ENCODE measurements at regions not wholly inside any gene's neighbourhood (a gene's known extent, or its start where the extent isn't known, plus 50 kb on each side); places are given as distances from the start of the nearest gene placed in this dataset.
"Not testable (repeated sequence)": the region's sequence is repeated elsewhere in the genome, so short reads cannot be mapped to it uniquely, and the experiment has no call there.

DNA sequence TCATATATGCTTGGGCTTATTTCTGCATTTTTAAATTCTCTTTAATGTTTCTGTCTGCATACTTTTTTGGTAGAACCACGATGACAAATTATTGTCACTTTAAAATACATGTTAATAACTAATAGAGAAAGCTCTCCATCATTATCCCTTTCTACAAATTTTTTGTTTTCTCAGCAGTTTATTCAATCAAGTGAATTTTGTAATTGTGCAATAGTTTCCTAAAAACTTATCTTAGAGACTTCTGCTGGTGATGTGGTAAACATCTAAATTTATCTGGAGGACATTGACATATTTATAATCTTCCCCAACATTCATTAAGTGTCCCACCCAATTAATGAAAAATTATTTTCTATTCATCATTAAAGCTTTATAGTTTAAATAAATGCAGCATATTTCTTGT lies 215.3 kb downstream of the MEX3B start:
- DNase-seq (ENCODE audit: insufficient read length) (no peak), FAIRE-seq (no peak)
- no peak for TF ChIP-seq POLR2AphosphoS5 (IDR thresholded peaks at IDR 0.05; ENCODE audit: low read depth, low read length)
- TF ChIP-seq TAF1 (IDR thresholded peaks at IDR 0.05; ENCODE audit: borderline replicate concordance, low read depth, low read length), result no peak
- TF ChIP-seq POLR2A (IDR thresholded peaks at IDR 0.05; ENCODE audit: low read depth, low read length), result no peak

DNA sequence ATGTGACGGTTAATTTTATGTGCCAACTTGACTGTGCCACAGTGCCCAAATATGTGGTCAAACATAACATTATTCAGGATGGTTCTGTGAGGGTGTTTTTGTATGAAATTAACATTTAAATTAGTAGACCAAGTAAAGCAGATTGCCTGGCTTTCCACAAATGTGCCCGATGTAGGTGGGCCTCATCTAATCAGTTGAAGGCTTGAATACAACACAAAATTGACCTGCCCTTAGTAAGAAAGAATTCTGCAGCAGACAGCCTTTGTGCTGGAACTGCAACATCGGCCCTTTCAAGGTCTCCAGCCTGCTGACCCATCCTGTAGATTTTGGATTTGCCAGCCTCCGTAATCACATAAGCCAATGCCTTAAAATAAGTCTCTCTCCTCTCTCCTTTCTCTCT lies 215.9 kb downstream of the MEX3B start:
- FAIRE-seq, result no peak
- TF ChIP-seq TAF1 (IDR thresholded peaks at IDR 0.05; ENCODE audit: borderline replicate concordance, low read depth, low read length) (no peak), POLR2AphosphoS5 (IDR thresholded peaks at IDR 0.05; ENCODE audit: low read depth, low read length) (no peak), POLR2A (IDR thresholded peaks at IDR 0.05; ENCODE audit: low read depth, low read length) (no peak)
- DNase-seq (ENCODE audit: insufficient read length), result no peak

DNA sequence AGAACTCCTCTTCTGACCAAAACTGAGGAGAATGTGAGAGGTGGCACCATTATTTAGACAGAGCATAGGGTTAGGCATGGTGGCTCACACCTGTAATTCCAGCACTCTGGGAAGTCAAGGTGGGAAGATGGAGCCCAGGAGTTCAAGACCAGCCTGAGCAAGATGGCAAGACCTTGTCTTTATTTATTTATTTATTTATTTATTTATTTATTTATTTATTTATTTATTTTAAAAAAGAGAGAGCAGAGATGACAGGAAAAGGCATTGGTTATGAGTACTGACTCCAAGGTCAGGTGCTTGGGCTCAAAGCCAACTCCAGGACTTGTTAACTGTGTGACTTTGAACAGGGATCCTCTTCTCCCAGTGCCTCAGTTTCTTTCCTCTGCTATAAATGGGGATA lies 217.7 kb downstream of the MEX3B start:
- TF ChIP-seq POLR2AphosphoS5 (IDR thresholded peaks at IDR 0.05; ENCODE audit: low read depth, low read length) (no peak), TAF1 (IDR thresholded peaks at IDR 0.05; ENCODE audit: borderline replicate concordance, low read depth, low read length) (no peak), POLR2A (IDR thresholded peaks at IDR 0.05; ENCODE audit: low read depth, low read length) (no peak)
- DNase-seq (ENCODE audit: insufficient read length), result no peak
- no peak for FAIRE-seq

DNA sequence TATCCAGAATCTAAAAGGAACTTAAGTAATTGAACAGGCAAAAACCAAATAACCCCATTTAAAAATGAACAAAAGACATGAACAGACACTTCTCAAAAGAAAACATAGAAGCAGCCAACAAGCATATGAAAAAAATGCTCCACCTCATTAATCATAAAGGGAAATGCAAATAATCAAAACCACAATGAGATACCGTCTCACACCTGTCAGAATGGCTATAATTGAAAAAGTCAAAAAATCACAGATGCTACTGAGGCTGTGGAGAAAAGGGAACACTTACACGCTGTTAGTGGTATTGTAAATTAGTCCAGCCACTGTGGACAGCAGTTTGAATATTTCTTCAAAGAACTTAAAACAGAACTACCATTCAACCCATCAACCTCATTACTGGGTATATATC lies 220.7 kb downstream of the MEX3B start:
- no peak for DNase-seq (ENCODE audit: insufficient read length)
- TF ChIP-seq TAF1 (IDR thresholded peaks at IDR 0.05; ENCODE audit: borderline replicate concordance, low read depth, low read length) (no peak), POLR2A (IDR thresholded peaks at IDR 0.05; ENCODE audit: low read depth, low read length) (no peak), POLR2AphosphoS5 (IDR thresholded peaks at IDR 0.05; ENCODE audit: low read depth, low read length) (no peak)
- no peak for FAIRE-seq

DNA sequence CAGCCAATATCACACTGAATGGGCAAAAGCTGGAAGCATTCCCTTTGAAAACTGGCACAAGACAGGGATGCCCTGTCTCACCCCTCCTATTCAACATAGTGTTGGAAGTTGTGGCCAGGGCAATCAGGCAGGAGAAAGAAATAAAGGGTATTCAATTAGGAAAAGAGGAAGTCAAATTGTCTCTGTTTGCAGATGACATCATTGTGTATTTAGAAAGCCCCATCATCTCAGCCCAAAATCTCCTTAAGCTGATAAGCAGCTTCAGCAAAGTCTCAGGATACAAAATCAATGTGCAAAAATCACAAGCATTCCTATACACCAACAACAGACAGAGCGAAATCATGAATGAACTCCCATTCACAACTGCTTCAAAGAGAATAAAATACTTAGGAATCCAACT lies 223.2 kb downstream of the MEX3B start:
- not testable (repeated sequence) for DNase-seq (ENCODE audit: insufficient read length)

DNA sequence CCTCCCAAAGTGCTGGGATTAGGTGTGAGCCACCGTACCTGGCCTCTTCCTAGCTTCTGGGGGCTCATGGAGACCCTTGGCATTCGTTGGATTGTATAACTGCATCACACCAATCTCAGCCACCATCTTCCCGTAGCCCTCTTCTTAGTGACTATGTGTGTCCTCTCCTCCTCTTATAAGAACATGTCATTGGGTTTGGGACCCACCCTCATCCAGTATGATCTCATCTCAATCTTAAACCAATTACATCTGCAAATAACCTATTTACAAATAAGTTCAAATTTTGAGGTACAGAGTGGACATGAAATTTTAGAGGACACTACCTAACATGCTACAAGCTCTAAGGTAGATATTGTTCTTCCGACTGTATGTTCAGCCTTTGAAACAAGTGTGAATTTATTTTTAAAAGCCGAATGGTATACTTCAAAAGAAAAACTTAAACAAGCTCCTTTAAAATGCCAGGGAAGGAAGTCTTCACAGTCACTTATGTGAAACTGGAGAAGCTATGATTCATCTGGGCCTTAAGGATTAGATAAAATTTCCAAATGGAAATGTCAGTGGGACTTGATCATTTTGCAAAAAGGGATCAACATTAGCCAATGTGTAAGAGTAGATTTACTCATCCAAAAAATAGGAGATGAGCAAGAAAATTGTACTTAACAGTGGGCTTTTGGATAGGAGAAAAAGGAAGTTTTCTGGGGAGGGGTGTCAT lies 225.7 kb downstream of the MEX3B start:
- FAIRE-seq (no peak), DNase-seq (ENCODE audit: insufficient read length) (no peak)
- TF ChIP-seq POLR2A (IDR thresholded peaks at IDR 0.05; ENCODE audit: low read depth, low read length), result no peak
- no peak for TF ChIP-seq POLR2AphosphoS5 (IDR thresholded peaks at IDR 0.05; ENCODE audit: low read depth, low read length)
- TF ChIP-seq TAF1 (IDR thresholded peaks at IDR 0.05; ENCODE audit: borderline replicate concordance, low read depth, low read length), result no peak

More for the DNA sequence above, 223.2 kb downstream of the MEX3B start:
- not testable (repeated sequence) for FAIRE-seq

DNA sequence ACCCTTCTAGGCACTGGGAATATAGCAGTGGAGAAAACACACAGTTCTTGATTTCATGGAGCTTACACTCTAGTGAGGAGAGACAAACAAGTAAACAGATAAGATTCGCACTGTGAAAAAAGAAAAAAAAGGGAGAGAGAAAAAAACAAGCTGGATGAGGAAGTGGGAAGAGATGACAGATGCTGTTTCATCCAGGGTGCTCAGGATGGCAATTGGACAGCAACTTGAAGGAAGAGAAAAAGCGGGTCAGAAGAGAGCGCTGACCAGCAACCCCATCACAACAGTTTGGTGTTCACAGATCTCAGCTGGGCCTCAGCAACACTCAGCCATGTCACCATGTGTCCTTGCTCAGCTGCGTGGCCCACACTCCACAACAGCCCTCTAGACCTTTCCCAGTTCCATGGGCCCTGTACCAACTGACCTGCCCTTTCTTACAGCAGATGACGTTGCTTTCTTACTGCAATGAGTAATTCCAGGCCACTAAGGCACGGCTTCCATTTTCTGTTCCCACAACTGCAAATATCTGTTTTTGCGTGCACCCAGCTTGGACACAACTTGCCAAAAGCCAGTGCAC lies 230.8 kb downstream of the MEX3B start:
- DNase-seq (ENCODE audit: insufficient read length), result no peak
- no peak for TF ChIP-seq POLR2AphosphoS5 (IDR thresholded peaks at IDR 0.05; ENCODE audit: low read depth, low read length)
- no peak for TF ChIP-seq POLR2A (IDR thresholded peaks at IDR 0.05; ENCODE audit: low read depth, low read length)
- no peak for TF ChIP-seq TAF1 (IDR thresholded peaks at IDR 0.05; ENCODE audit: borderline replicate concordance, low read depth, low read length)
- FAIRE-seq, result no peak

DNA sequence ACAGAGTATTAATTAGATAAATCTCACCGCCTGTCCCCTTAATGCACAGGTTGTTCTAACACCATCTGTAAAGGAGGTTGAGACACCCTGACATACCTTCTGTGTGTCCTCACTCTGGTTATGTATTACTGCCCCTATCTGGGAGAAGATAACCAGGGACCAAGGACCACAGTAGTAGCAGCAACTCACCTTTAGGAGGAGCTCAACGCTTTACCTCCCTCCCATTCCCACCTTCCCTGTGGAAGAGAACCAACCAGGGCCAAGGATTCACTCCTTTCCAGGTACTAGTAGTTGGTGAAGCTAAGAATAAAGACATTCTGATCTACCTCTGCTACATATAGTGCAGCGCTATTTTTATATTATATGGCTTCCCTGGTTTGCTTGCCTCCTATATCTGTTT lies 232.6 kb downstream of the MEX3B start:
- DNase-seq (ENCODE audit: insufficient read length) (no peak), FAIRE-seq (no peak)
- no peak for TF ChIP-seq TAF1 (IDR thresholded peaks at IDR 0.05; ENCODE audit: borderline replicate concordance, low read depth, low read length)
- TF ChIP-seq POLR2A (IDR thresholded peaks at IDR 0.05; ENCODE audit: low read depth, low read length), result no peak
- no peak for TF ChIP-seq POLR2AphosphoS5 (IDR thresholded peaks at IDR 0.05; ENCODE audit: low read depth, low read length)

DNA sequence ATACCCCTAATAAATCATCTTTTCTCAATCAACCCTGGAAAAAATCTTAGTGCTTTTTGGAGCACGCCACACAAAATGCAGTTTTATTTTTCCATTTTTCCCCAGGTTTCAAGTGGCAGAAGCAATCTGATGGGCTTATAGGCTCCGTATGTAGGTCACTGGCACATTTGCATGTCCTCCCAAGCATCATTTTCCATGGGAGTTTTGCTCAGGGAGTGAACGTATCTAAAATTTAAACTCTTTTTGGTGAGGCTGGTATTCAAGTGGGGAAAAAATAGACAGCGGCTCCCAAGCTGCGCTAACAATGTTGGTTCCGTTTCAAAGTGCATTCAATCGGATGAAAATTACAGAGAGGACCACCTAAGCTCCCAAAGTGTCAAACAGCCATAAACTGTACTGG lies 233.4 kb downstream of the MEX3B start:
- FAIRE-seq, result no peak
- TF ChIP-seq POLR2A (IDR thresholded peaks at IDR 0.05; ENCODE audit: low read depth, low read length) (no peak), TAF1 (IDR thresholded peaks at IDR 0.05; ENCODE audit: borderline replicate concordance, low read depth, low read length) (no peak), POLR2AphosphoS5 (IDR thresholded peaks at IDR 0.05; ENCODE audit: low read depth, low read length) (no peak)
- no peak for DNase-seq (ENCODE audit: insufficient read length)

DNA sequence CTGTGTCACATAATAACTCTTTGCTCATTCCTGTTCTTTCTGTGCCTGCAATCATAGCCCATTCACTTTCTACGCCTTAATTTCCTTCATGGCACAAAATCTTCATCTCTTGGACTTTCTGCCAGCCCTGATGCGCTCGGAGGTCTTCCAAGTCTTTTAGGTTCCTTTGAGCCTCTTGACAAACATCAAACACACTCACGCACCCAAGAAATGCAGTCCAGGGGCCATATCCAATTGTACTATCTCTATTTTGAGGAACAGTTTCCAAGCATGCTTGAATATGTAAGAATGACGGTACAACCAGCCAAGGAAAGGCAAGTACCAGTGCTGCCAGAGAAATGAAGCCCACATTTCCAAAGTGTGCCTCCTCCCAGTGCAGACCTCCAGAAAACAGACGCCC lies 234.1 kb downstream of the MEX3B start:
- no peak for DNase-seq (ENCODE audit: insufficient read length)
- TF ChIP-seq POLR2AphosphoS5 (IDR thresholded peaks at IDR 0.05; ENCODE audit: low read depth, low read length) (no peak), POLR2A (IDR thresholded peaks at IDR 0.05; ENCODE audit: low read depth, low read length) (no peak), TAF1 (IDR thresholded peaks at IDR 0.05; ENCODE audit: borderline replicate concordance, low read depth, low read length) (no peak)
- FAIRE-seq, result no peak

DNA sequence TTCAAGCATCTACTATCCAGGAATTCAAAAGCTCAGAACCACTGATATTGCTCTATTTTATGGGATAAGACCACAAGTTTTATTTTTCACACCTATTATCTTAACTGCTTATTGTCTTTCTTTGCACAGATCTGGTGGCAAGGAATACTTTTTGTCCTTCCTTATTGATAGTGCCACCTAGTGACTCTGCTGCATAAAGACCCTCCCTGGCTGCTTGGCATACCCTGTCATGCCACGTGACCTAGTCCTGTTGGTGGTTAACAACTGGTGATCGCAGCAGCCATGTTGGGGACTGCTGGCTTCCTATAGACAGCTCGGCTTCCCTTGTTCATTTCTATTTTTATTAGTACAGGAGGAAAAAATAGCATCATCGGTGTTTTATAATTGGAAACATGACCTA lies 236.3 kb downstream of the MEX3B start:
- TF ChIP-seq POLR2AphosphoS5 (IDR thresholded peaks at IDR 0.05; ENCODE audit: low read depth, low read length) (no peak), POLR2A (IDR thresholded peaks at IDR 0.05; ENCODE audit: low read depth, low read length) (no peak), TAF1 (IDR thresholded peaks at IDR 0.05; ENCODE audit: borderline replicate concordance, low read depth, low read length) (no peak)
- FAIRE-seq (no peak), DNase-seq (ENCODE audit: insufficient read length) (no peak)

DNA sequence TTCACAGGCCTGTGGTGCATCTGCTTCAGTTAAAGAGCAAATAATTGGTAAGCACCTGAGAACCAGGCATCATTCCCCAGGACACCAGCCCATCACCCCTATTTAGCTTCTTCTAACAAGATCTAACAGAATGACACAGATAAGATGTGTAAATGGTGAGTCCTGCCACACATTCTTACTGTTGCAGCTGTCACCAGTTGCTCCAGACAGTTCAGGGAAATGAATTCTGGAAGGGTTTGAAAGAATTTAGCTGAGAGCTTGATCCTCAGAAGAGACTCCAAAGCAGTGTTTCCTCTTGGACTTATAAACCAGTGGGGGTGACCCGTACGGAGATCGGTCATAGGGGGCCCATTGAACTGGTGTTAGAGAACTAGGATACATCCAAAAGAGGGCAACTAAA lies 238.0 kb downstream of the MEX3B start:
- no peak for FAIRE-seq
- no peak for TF ChIP-seq POLR2AphosphoS5 (IDR thresholded peaks at IDR 0.05; ENCODE audit: low read depth, low read length)
- no peak for TF ChIP-seq POLR2A (IDR thresholded peaks at IDR 0.05; ENCODE audit: low read depth, low read length)
- no peak for TF ChIP-seq TAF1 (IDR thresholded peaks at IDR 0.05; ENCODE audit: borderline replicate concordance, low read depth, low read length)
- no peak for DNase-seq (ENCODE audit: insufficient read length)
